HCT116 (cell line): ENCODE measurements at regions not wholly inside any gene's neighbourhood (a gene's known extent, or its start where the extent isn't known, plus 50 kb on each side); places are given as distances from the start of the nearest gene placed in this dataset.

Source experiments
- ATAC-seq: fragments of 200-7000 bp; cut with Tn5 transposase; 2 replicates; pipeline ENCODE4 v1.9.1; 2020; ENCODE audit warnings: mild to moderate bottlenecking, moderate library complexity
- BruUV-seq: library from RNA; stranded (reverse); fragments of 400-500 nt; replicated peaks from 2 replicates; lab custom pipeline; 2021; lab: Mats Ljungman, UMichigan
- CTCF ChIA-PET: fragments of 300-600 bp; sonication (Branson Sonifier 250); formaldehyde crosslinking; loops from one replicate; lab custom pipeline; 2021; ENCODE audit warnings: antibody characterized with exemption; lab: Charles Lee
- POLR2A ChIA-PET: fragments of 300-600, 350-600 bp; sonication (Branson Sonifier 250); formaldehyde crosslinking; loops from one replicate; lab custom pipeline; 2021; ENCODE audit warnings: antibody characterized with exemption; lab: Charles Lee
- RAD21 ChIA-PET, 2 experiments: fragments of 300-600 bp; sonication (Branson Sonifier 250); formaldehyde crosslinking; loops; one replicate each; lab custom pipeline; 2023; ENCODE audit warnings: low total read pairs in 2 of 2; ENCODE audit not compliant: uncharacterized antibody in 2 of 2, unreplicated experiment in 2 of 2, low non-redundant PET in 1 of 2; lab: Charles Lee
- DNase-seq: peaks from one replicate; pipeline ENCODE4 v3.0.0-alpha.2; 2010; ENCODE audit warnings: low read depth, low spot score
- H2AFZ ChIP-seq: fragments of 200-600 bp; shearing (Covaris generic), sonication (generic); 2 replicates; pipeline ENCODE4 v1.6.1; 2017; ENCODE audit warnings: low read depth, mixed run types, mixed read lengths, antibody characterized with exemption, low read length; ENCODE audit not compliant: poor library complexity, severe bottlenecking
- H3K27ac ChIP-seq: 2 replicates; pipeline ENCODE4 v1.5.1; 2012; ENCODE audit warnings: low read depth, low read length
- H3K27me3 ChIP-seq: fragments of 200-600 bp; sonication (generic); 2 replicates; pipeline ENCODE4 v1.6.1; 2016; ENCODE audit warnings: mixed run types, low read length, mixed read lengths; ENCODE audit not compliant: insufficient read depth
- H3K36me3 ChIP-seq, 2 experiments: fragments of 200-500 bp in 1 of 2; fragments of 200-600 bp in 1 of 2; sonication (Bioruptor generic) in 1 of 2; sonication (generic) in 1 of 2; 2 replicates each; pipeline versions ENCODE4 v1.5.1 to v1.6.1; 2014 to 2016; ENCODE audit warnings: low read length in 2 of 2, inconsistent platforms in 1 of 2, mixed read lengths in 1 of 2, mixed run types in 1 of 2; ENCODE audit not compliant: insufficient read depth in 2 of 2, control insufficient read depth in 1 of 2
- H3K4me1 ChIP-seq, 2 experiments: fragments of 200-600 bp in 1 of 2; sonication (generic) in 1 of 2; 2 replicates each; pipeline versions ENCODE4 v1.5.1 to v1.6.1; 2012 to 2017; ENCODE audit warnings: low read length in 2 of 2, inconsistent platforms in 1 of 2, mild to moderate bottlenecking in 1 of 2, mixed read lengths in 1 of 2, mixed run types in 1 of 2, moderate library complexity in 1 of 2; ENCODE audit not compliant: insufficient read depth in 2 of 2, control insufficient read depth in 1 of 2
- H3K4me2 ChIP-seq: fragments of 200-600 bp; sonication (generic); 2 replicates; pipeline ENCODE4 v1.6.1; 2017; ENCODE audit warnings: mixed run types, low read length, mixed read lengths
- H3K4me3 ChIP-seq, 2 experiments: fragments of 200-600 bp in 1 of 2; sonication (generic) in 1 of 2; replicated peaks in 1 of 2; 2 replicates each; pipeline ENCODE4 v1.5.1; 2011 to 2016; ENCODE audit warnings: low read length in 2 of 2, control low read depth in 1 of 2, low read depth in 1 of 2, mild to moderate bottlenecking in 1 of 2, mixed read lengths in 1 of 2, mixed run types in 1 of 2
- H3K79me2 ChIP-seq: fragments of 200-600 bp; sonication (generic); 2 replicates; pipeline ENCODE4 v1.6.1; 2017; ENCODE audit warnings: mild to moderate bottlenecking, mixed run types, low read length, moderate library complexity, mixed read lengths; ENCODE audit not compliant: insufficient read depth
- H3K9ac ChIP-seq: fragments of 200-600 bp; sonication (generic); 2 replicates; pipeline ENCODE4 v1.6.1; 2016; ENCODE audit warnings: low read length, mixed read lengths
- H3K9me2 ChIP-seq: fragments of 200-600 bp; sonication (generic), shearing (Covaris generic); 2 replicates; pipeline ENCODE4 v1.6.1; 2017; ENCODE audit warnings: mixed run types, mild to moderate bottlenecking, moderate library complexity; ENCODE audit not compliant: insufficient read depth
- H3K9me3 ChIP-seq, 2 experiments: fragments of 200-500 bp in 1 of 2; fragments of 200-600 bp in 1 of 2; sonication (Bioruptor generic) in 1 of 2; sonication (generic) in 1 of 2; 2 replicates each; pipeline ENCODE4 v1.6.1; 2014 to 2017; ENCODE audit warnings: low read length in 2 of 2, mixed read lengths in 2 of 2, inconsistent platforms in 1 of 2, low read depth in 1 of 2, mild to moderate bottlenecking in 1 of 2, mixed run types in 1 of 2, moderate library complexity in 1 of 2; ENCODE audit not compliant: control insufficient read depth in 1 of 2, insufficient read depth in 1 of 2
- H4K20me1 ChIP-seq: fragments of 200-600 bp; sonication (generic), shearing (Covaris generic); 2 replicates; pipeline ENCODE4 v1.6.1; 2017; ENCODE audit warnings: mixed run types, mild to moderate bottlenecking, moderate library complexity; ENCODE audit not compliant: insufficient read depth
- CEBPB ChIP-seq: IDR thresholded peaks from 2 replicates; pipeline ENCODE4 v1.6.1; 2012; ENCODE audit warnings: low read depth
- EGR1 ChIP-seq: IDR thresholded peaks from 2 replicates; pipeline ENCODE4 v1.6.1; 2012; ENCODE audit warnings: low read depth
- EZH2phosphoT487 ChIP-seq: fragments of 200-600 bp; IDR thresholded peaks from 2 replicates; pipeline ENCODE4 v1.6.1; 2018; ENCODE audit warnings: antibody characterized with exemption, borderline replicate concordance
- MAX ChIP-seq: IDR thresholded peaks from 2 replicates; pipeline ENCODE4 v1.6.1; 2012
- POLR2AphosphoS5 ChIP-seq: IDR thresholded peaks from 2 replicates; pipeline ENCODE4 v1.6.1; 2011; ENCODE audit warnings: mild to moderate bottlenecking, low read depth, low read length, moderate library complexity
- REST ChIP-seq: IDR thresholded peaks from 2 replicates; pipeline ENCODE4 v1.6.1; 2012; ENCODE audit warnings: low read depth
- TCF7L2 ChIP-seq: IDR thresholded peaks from 2 replicates; pipeline ENCODE4 v1.7.0; 2011; ENCODE audit warnings: borderline replicate concordance, inconsistent platforms; ENCODE audit not compliant: insufficient read depth, insufficient read length; ENCODE audit errors: extremely low read depth
- YY1 ChIP-seq: IDR thresholded peaks from 2 replicates; pipeline ENCODE4 v1.6.1; 2011; ENCODE audit warnings: low read length, low read depth, moderate library complexity, mild to moderate bottlenecking; ENCODE audit not compliant: insufficient replicate concordance; ENCODE audit errors: extremely low read depth
- ZNF274 ChIP-seq: fragments of 200-500 bp; sonication (Bioruptor generic); IDR thresholded peaks from 2 replicates; pipeline ENCODE4 v1.6.1; 2014; ENCODE audit warnings: mild to moderate bottlenecking, low read depth, low read length, inconsistent platforms
- intact Hi-C: fragments of 100-400 bp; cut with micrococcal nuclease; formaldehyde crosslinking; loops from 2 replicates; pipeline ENCODE4 v1.10.0; 2022

GRCh38 chr2:220892018-220892634 is 680.0 kb downstream of the EPHA4 start (continued):
- TF ChIP-seq YY1 (no peak), EZH2phosphoT487 (no peak), REST (no peak), TCF7L2 (no peak), EGR1 (no peak), ZNF274 (no peak), CEBPB (no peak), POLR2AphosphoS5 (no peak)

- DNase-seq, result no peak
- RAD21 ChIA-PET, result no interaction called here
- intact Hi-C loops, result no loop called here
These were observed 678.7 kb downstream of the EPHA4 start for GRCh38 chr2:220893411-220893810.

More at GRCh38 chr2:220893411-220893810, 678.7 kb downstream of the EPHA4 start:
- H3K27me3 ChIP-seq, result no peaks in the 10 kb centered on the region
- H3K9ac ChIP-seq, result no peak overlapping the region
- no peaks in the 10 kb centered on the region for H3K79me2 ChIP-seq
- POLR2A ChIA-PET, result no interaction called here
- TF ChIP-seq MAX (no peak), CEBPB (no peak)
- no peaks in the 10 kb centered on the region for H3K9me3 ChIP-seq
- no peak overlapping the region for H2AFZ ChIP-seq
- H3K36me3 ChIP-seq, result no peaks in the 10 kb centered on the region
- no peaks in the 10 kb centered on the region; a peak in 1 of 4 replicates for H3K4me1 ChIP-seq
- ATAC-seq, result no peak
- H3K9me2 ChIP-seq, result no peaks in the 10 kb centered on the region
- CTCF ChIA-PET, result no interaction called here
- no peak overlapping the region for H3K4me2 ChIP-seq
- no TSS peak for BruUV-seq
- no peak overlapping the region for H3K27ac ChIP-seq
- no peak overlapping the region for H3K4me3 ChIP-seq
- H4K20me1 ChIP-seq, result no peaks in the 10 kb centered on the region
